HCT116 (cell line): ENCODE measurements at regions not wholly inside any gene's neighbourhood (a gene's known extent, or its start where the extent isn't known, plus 50 kb on each side); places are given as distances from the start of the nearest gene placed in this dataset.
"Not testable (repeated sequence)": the region's sequence is repeated elsewhere in the genome, so short reads cannot be mapped to it uniquely, and the experiment has no call there.

Experiments
- ATAC-seq: fragments of 200-7000 bp; cut with Tn5 transposase; 2 replicates; pipeline ENCODE4 v1.9.1; 2020; ENCODE audit warnings: mild to moderate bottlenecking, moderate library complexity
- BruUV-seq: library from RNA; stranded (reverse); fragments of 400-500 nt; replicated peaks from 2 replicates; lab custom pipeline; 2021; lab: Mats Ljungman, UMichigan
- CTCF ChIA-PET: fragments of 300-600 bp; sonication (Branson Sonifier 250); formaldehyde crosslinking; loops from one replicate; lab custom pipeline; 2021; ENCODE audit warnings: antibody characterized with exemption; lab: Charles Lee
- POLR2A ChIA-PET: fragments of 300-600, 350-600 bp; sonication (Branson Sonifier 250); formaldehyde crosslinking; loops from one replicate; lab custom pipeline; 2021; ENCODE audit warnings: antibody characterized with exemption; lab: Charles Lee
- RAD21 ChIA-PET, 2 experiments: fragments of 300-600 bp; sonication (Branson Sonifier 250); formaldehyde crosslinking; loops; one replicate each; lab custom pipeline; 2023; ENCODE audit warnings: low total read pairs in 2 of 2; ENCODE audit not compliant: uncharacterized antibody in 2 of 2, unreplicated experiment in 2 of 2, low non-redundant PET in 1 of 2; lab: Charles Lee
- DNase-seq: peaks from one replicate; pipeline ENCODE4 v3.0.0-alpha.2; 2010; ENCODE audit warnings: low read depth, low spot score
- H2AFZ ChIP-seq: fragments of 200-600 bp; shearing (Covaris generic), sonication (generic); 2 replicates; pipeline ENCODE4 v1.6.1; 2017; ENCODE audit warnings: low read depth, mixed run types, mixed read lengths, antibody characterized with exemption, low read length; ENCODE audit not compliant: poor library complexity, severe bottlenecking
- H3K27ac ChIP-seq: 2 replicates; pipeline ENCODE4 v1.5.1; 2012; ENCODE audit warnings: low read depth, low read length
- H3K27me3 ChIP-seq: fragments of 200-600 bp; sonication (generic); 2 replicates; pipeline ENCODE4 v1.6.1; 2016; ENCODE audit warnings: mixed run types, low read length, mixed read lengths; ENCODE audit not compliant: insufficient read depth
- H3K36me3 ChIP-seq, 2 experiments: fragments of 200-500 bp in 1 of 2; fragments of 200-600 bp in 1 of 2; sonication (Bioruptor generic) in 1 of 2; sonication (generic) in 1 of 2; 2 replicates each; pipeline versions ENCODE4 v1.5.1 to v1.6.1; 2014 to 2016; ENCODE audit warnings: low read length in 2 of 2, inconsistent platforms in 1 of 2, mixed read lengths in 1 of 2, mixed run types in 1 of 2; ENCODE audit not compliant: insufficient read depth in 2 of 2, control insufficient read depth in 1 of 2
- H3K4me1 ChIP-seq, 2 experiments: fragments of 200-600 bp in 1 of 2; sonication (generic) in 1 of 2; 2 replicates each; pipeline versions ENCODE4 v1.5.1 to v1.6.1; 2012 to 2017; ENCODE audit warnings: low read length in 2 of 2, inconsistent platforms in 1 of 2, mild to moderate bottlenecking in 1 of 2, mixed read lengths in 1 of 2, mixed run types in 1 of 2, moderate library complexity in 1 of 2; ENCODE audit not compliant: insufficient read depth in 2 of 2, control insufficient read depth in 1 of 2
- H3K4me2 ChIP-seq: fragments of 200-600 bp; sonication (generic); 2 replicates; pipeline ENCODE4 v1.6.1; 2017; ENCODE audit warnings: mixed run types, low read length, mixed read lengths
- H3K4me3 ChIP-seq, 2 experiments: fragments of 200-600 bp in 1 of 2; sonication (generic) in 1 of 2; replicated peaks in 1 of 2; 2 replicates each; pipeline ENCODE4 v1.5.1; 2011 to 2016; ENCODE audit warnings: low read length in 2 of 2, control low read depth in 1 of 2, low read depth in 1 of 2, mild to moderate bottlenecking in 1 of 2, mixed read lengths in 1 of 2, mixed run types in 1 of 2
- H3K79me2 ChIP-seq: fragments of 200-600 bp; sonication (generic); 2 replicates; pipeline ENCODE4 v1.6.1; 2017; ENCODE audit warnings: mild to moderate bottlenecking, mixed run types, low read length, moderate library complexity, mixed read lengths; ENCODE audit not compliant: insufficient read depth
- H3K9ac ChIP-seq: fragments of 200-600 bp; sonication (generic); 2 replicates; pipeline ENCODE4 v1.6.1; 2016; ENCODE audit warnings: low read length, mixed read lengths
- H3K9me2 ChIP-seq: fragments of 200-600 bp; sonication (generic), shearing (Covaris generic); 2 replicates; pipeline ENCODE4 v1.6.1; 2017; ENCODE audit warnings: mixed run types, mild to moderate bottlenecking, moderate library complexity; ENCODE audit not compliant: insufficient read depth
- H3K9me3 ChIP-seq, 2 experiments: fragments of 200-500 bp in 1 of 2; fragments of 200-600 bp in 1 of 2; sonication (Bioruptor generic) in 1 of 2; sonication (generic) in 1 of 2; 2 replicates each; pipeline ENCODE4 v1.6.1; 2014 to 2017; ENCODE audit warnings: low read length in 2 of 2, mixed read lengths in 2 of 2, inconsistent platforms in 1 of 2, low read depth in 1 of 2, mild to moderate bottlenecking in 1 of 2, mixed run types in 1 of 2, moderate library complexity in 1 of 2; ENCODE audit not compliant: control insufficient read depth in 1 of 2, insufficient read depth in 1 of 2
- H4K20me1 ChIP-seq: fragments of 200-600 bp; sonication (generic), shearing (Covaris generic); 2 replicates; pipeline ENCODE4 v1.6.1; 2017; ENCODE audit warnings: mixed run types, mild to moderate bottlenecking, moderate library complexity; ENCODE audit not compliant: insufficient read depth
- intact Hi-C: fragments of 100-400 bp; cut with micrococcal nuclease; formaldehyde crosslinking; loops from 2 replicates; pipeline ENCODE4 v1.10.0; 2022

DNA sequence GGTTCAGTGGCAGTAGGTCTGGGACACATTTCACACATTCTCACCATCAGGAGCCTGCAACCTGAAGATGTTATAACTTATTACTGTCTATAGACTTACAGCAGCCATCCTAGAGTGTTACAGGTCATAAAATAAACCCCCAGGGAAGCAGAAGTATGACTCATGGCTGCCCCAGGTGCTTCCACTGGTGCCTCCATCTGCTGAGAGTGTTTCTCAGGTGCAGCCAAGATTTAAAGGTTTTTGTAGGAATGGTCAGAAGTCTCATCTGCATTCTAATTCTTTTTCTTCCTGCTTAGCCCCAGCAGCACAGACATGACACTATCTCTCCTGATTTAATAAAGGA is 1319.6 kb downstream of the RPIA start:
- POLR2A ChIA-PET, H3K4me1 ChIP-seq, H3K9me2 ChIP-seq, H3K27ac ChIP-seq, CTCF ChIA-PET, ATAC-seq, DNase-seq, H3K9ac ChIP-seq, RAD21 ChIA-PET, BruUV-seq, H2AFZ ChIP-seq, H3K9me3 ChIP-seq, H3K4me2 ChIP-seq, H4K20me1 ChIP-seq, H3K79me2 ChIP-seq, H3K4me3 ChIP-seq, H3K36me3 ChIP-seq, H3K27me3 ChIP-seq, intact Hi-C loops: not testable (repeated sequence)

DNA sequence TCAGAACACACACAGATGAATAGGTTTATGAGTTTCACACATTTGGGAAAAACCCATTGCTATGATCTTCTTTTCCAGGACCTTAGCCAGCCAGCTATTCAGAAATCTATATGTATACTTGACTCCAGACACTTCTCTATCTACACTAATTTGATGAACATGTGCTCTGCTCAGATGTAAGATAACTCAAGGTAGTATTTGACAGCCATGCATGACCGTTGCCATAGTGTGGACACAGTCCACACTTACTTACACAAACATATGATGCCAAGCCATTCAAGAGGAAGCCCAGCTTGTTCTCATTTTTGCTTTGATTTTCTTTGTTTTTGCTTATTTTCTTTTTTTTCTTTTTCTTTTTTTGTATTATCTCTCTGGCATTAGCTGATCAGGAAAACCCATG is 1328.4 kb downstream of the RPIA start:
- CTCF ChIA-PET, H3K27ac ChIP-seq, RAD21 ChIA-PET, POLR2A ChIA-PET, ATAC-seq, H3K4me3 ChIP-seq, H3K36me3 ChIP-seq, H3K27me3 ChIP-seq, BruUV-seq, DNase-seq, H2AFZ ChIP-seq, intact Hi-C loops, H3K9ac ChIP-seq, H3K79me2 ChIP-seq, H3K4me1 ChIP-seq, H3K9me2 ChIP-seq, H3K9me3 ChIP-seq, H3K4me2 ChIP-seq, H4K20me1 ChIP-seq: not testable (repeated sequence)

DNA sequence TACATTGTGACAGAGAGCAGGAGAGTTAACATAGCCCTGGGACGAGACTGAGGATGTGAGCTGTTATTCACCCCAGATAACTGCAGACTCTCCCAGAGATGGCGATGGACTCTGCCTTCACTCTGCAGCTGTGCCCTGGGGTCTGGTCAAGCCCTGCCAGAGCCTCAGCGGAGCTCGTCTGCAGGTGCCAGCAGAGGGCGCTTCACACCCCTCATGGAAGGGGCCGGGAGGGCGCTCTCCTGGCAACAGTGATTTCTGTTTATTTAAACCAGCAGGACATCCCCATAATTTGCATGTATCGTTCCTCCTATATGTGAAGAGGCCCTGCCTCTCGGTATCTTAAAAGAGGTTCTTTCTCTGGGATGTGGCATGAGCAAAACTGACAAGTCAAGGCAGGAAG is 1329.8 kb downstream of the RPIA start:
- H3K9me2 ChIP-seq, H3K79me2 ChIP-seq, H3K4me1 ChIP-seq, H3K9ac ChIP-seq, H3K4me2 ChIP-seq, BruUV-seq, intact Hi-C loops, H3K27me3 ChIP-seq, H2AFZ ChIP-seq, H3K9me3 ChIP-seq, H3K4me3 ChIP-seq, CTCF ChIA-PET, H4K20me1 ChIP-seq, POLR2A ChIA-PET, DNase-seq, RAD21 ChIA-PET, H3K36me3 ChIP-seq, H3K27ac ChIP-seq: not testable (repeated sequence)
- ATAC-seq = peak; percentile 92

DNA sequence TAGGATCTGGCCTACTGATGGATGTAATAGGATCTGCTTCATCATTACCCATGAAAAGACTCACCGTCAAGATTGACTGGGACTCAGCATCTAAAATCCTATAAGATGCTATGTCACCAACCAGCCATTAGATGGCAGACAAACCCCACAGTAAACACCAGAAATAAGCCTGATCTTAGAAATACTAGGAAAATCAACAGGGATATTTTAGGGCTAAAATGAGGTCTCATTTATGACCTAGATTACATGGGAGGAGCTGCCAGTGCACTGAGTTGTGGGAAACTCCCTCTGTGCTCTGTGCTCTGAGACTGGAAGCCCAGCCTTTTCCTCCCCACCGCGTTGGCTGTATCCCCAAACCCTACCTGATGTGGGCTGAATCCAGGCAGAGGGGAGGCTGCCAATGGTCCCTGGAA is 1335.8 kb downstream of the RPIA start:
- H2AFZ ChIP-seq, H3K27me3 ChIP-seq, intact Hi-C loops, H3K4me3 ChIP-seq, RAD21 ChIA-PET, H3K9me2 ChIP-seq, H3K27ac ChIP-seq, H3K4me1 ChIP-seq, H3K9me3 ChIP-seq, H3K4me2 ChIP-seq, H3K9ac ChIP-seq, H3K36me3 ChIP-seq, POLR2A ChIA-PET, CTCF ChIA-PET, BruUV-seq, H4K20me1 ChIP-seq, DNase-seq, H3K79me2 ChIP-seq: not testable (repeated sequence)
- peak; percentile 58 for ATAC-seq
